ENCODE measurements at regions not wholly inside any gene's neighbourhood (a gene's known extent, or its start where the extent isn't known, plus 50 kb on each side); places are given as distances from the start of the nearest gene placed in this dataset.

DNA sequence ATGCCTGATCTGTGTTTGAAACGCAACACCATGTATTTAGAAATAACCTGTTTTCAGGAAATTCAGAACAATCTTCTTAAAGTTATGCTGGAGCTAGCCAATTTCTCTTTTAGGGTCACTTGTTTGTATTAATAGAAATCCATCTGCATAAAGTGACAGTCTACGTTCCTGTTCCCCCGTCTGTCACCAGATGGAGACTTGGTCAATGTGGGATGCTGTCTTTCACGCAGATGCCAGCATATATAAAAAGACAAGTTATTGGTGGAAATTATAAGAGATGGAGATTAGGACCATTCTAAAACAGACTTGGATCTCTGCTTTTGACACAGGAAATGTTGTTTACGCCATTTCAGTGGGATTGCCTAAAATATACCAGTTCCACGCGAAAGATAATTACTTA lies 162.5 kb upstream of the STMND1 start:
- in situ Hi-C loops (cut with MboI) (no loop called here), intact Hi-C loops (cut with micrococcal nuclease) (no loop called here)
- BruUV-seq (replicated peaks) = no TSS peak
- Histone ChIP-seq H2AFZ (ENCODE audit: low read depth, low read length) (no peak overlapping the region), H3K36me3 (ENCODE audit: control insufficient read depth, insufficient read depth, low read length) (no peaks in the 10 kb centered on the region), H4K20me1 (replicated peaks; ENCODE audit: control insufficient read depth, insufficient read depth, low read length) (no peaks in the 10 kb centered on the region), H3K4me1 (replicated peaks in 1 of 2; ENCODE audit: control insufficient read depth in 2 of 2, insufficient read depth in 2 of 2, low read length in 2 of 2) (no peaks in the 10 kb centered on the region), H3K4me2 (ENCODE audit: insufficient read depth, low read length) (no peak overlapping the region), H3K27me3 (ENCODE audit: control insufficient read depth in 2 of 2, insufficient read depth in 2 of 2, low read length in 2 of 2) (peaks cover 3 to 8% of the 10 kb centered on the region in 2 experiments; a peak in 4 of 5 replicates), H3K27ac (ENCODE audit: extremely low read depth, low read depth, low read length) (no peak overlapping the region), H3K9ac (ENCODE audit: insufficient read depth in 1 of 2, low read depth in 2 of 2, low read length in 2 of 2) (no peak overlapping the region), H3K79me2 (ENCODE audit: control insufficient read depth, insufficient read depth, low read length) (no peaks in the 10 kb centered on the region), H3K4me3 (no peak overlapping the region), H3K9me3 (replicated peaks; ENCODE audit: control insufficient read depth, insufficient read depth, low read depth, low read length) (no peaks in the 10 kb centered on the region), H3K9me1 (ENCODE audit: control insufficient read depth, insufficient read depth, low read length) (no peaks in the 10 kb centered on the region)
- ATAC-seq (no peak), FAIRE-seq (no peak), DNase-seq (ENCODE audit: extremely low read depth in 1 of 4, low spot score in 3 of 4) (no peak)
- ChIA-PET POLR2A (interaction anchor here (1.0 to 1.2 kb wide), 2 partner anchors 9 to 17 kb away, joined by 3 to 5 read pairs; no protein-coding TSS in a partner anchor), CTCF (ENCODE audit: low intra/inter-chr PET ratio) (no interaction called here)
- WGBS (ENCODE audit: insufficient coverage, low coverage, missing lambda C conversion rate) = 2% methylated on average over 7 of the region's 7 CpGs
- no peak for TF ChIP-seq ZNF609 (CRISPR knock-in tag; IDR thresholded peaks at IDR 0.05; ENCODE audit: borderline replicate concordance)

Data from K562 (cell line).